C4-2B (cell line): ENCODE measurements at regions not wholly inside any gene's neighbourhood (a gene's known extent, or its start where the extent isn't known, plus 50 kb on each side); places are given as distances from the start of the nearest gene placed in this dataset.
A peak's percentile ranks its signal among the peaks of the same experiment; 100 is the strongest.

Experiments
- H3K27ac ChIP-seq: fragments of 450-650 bp; 2 replicates; pipeline ENCODE4 v1.5.1; 2017
- CTCF ChIP-seq: fragments of 450-650 bp; conservative IDR thresholded peaks from 2 replicates; pipeline ENCODE4 v1.5.1; 2017; ENCODE audit warnings: mild to moderate bottlenecking
- ZFX ChIP-seq: fragments of 450-650 bp; IDR thresholded peaks from 2 replicates; pipeline ENCODE4 v1.6.1; 2017

GRCh38 chr18:39801010-39801409 lies 2154.0 kb upstream of the PIK3C3 start:
- TF ChIP-seq ZFX: no peak
- no peak for TF ChIP-seq CTCF
- no peak overlapping the region for H3K27ac ChIP-seq

- TF ChIP-seq ZFX (no peak), CTCF (no peak)
- peak overlapping the region; percentile 74 for H3K27ac ChIP-seq
Measured at GRCh38 chr18:39799006-39799405, 2156.0 kb upstream of the PIK3C3 start.

- no peak for TF ChIP-seq ZFX
- TF ChIP-seq CTCF: no peak
- H3K27ac ChIP-seq: no peak overlapping the region
Measured at GRCh38 chr18:39796393-39796792, 2158.6 kb upstream of the PIK3C3 start.

GRCh38 chr18:39795350-39795749 lies 2159.7 kb upstream of the PIK3C3 start:
- no peak overlapping the region for H3K27ac ChIP-seq
- no peak for TF ChIP-seq ZFX
- no peak; the same call in none of the 2 replicates for TF ChIP-seq CTCF

GRCh38 chr18:39793609-39794008 lies 2161.4 kb upstream of the PIK3C3 start:
- no peak for TF ChIP-seq ZFX
- no peak for TF ChIP-seq CTCF
- no peak overlapping the region for H3K27ac ChIP-seq

GRCh38 chr18:39788383-39788782 lies 2166.7 kb upstream of the PIK3C3 start:
- H3K27ac ChIP-seq: no peak overlapping the region
- TF ChIP-seq ZFX (no peak), CTCF (no peak)

- no peak for TF ChIP-seq ZFX
- no peak for TF ChIP-seq CTCF
- H3K27ac ChIP-seq: no peak overlapping the region
Measured at GRCh38 chr18:39786477-39786876, 2168.6 kb upstream of the PIK3C3 start.
